MM.1S (cell line): ENCODE measurements at regions not wholly inside any gene's neighbourhood (a gene's known extent, or its start where the extent isn't known, plus 50 kb on each side); places are given as distances from the start of the nearest gene placed in this dataset.

Experiments
- CTCF ChIP-seq: fragments of 300-600 bp; sonication (generic); IDR thresholded peaks from 2 replicates; pipeline ENCODE4 v1.5.1; 2016; ENCODE audit warnings: antibody characterized with exemption, low read length, mixed read lengths
- EZH2 ChIP-seq: fragments of 300-600 bp; sonication (generic); optimal IDR thresholded peaks from 2 replicates; pipeline ENCODE3; 2017; ENCODE audit warnings: low read depth, mild to moderate bottlenecking, antibody characterized with exemption, low read length, mixed read lengths

- TF ChIP-seq CTCF (no peak), EZH2 (no peak)
Measured at GRCh38 chr4:138078253-138078652, 163.9 kb downstream of the SLC7A11 start.
